NCI-H1417 treated with DMSO at 0.1 percent for 48 hours (cell line): ENCODE measurements at regions not wholly inside any gene's neighbourhood (a gene's known extent, or its start where the extent isn't known, plus 50 kb on each side); places are given as distances from the start of the nearest gene placed in this dataset.

Source experiments
- DNase-seq: peaks from one replicate; lab custom pipeline; 2025; lab: John Stamatoyannopoulos, UW

GRCh38 chr2:133768256-133768655 lies 200.0 kb upstream of the NCKAP5 start:
- no peak for DNase-seq

- DNase-seq = no peak
Measured at GRCh38 chr2:133768658-133769435, 200.6 kb upstream of the NCKAP5 start.

GRCh38 chr2:133773854-133774653 lies 205.8 kb upstream of the NCKAP5 start:
- no peak for DNase-seq

DNA sequence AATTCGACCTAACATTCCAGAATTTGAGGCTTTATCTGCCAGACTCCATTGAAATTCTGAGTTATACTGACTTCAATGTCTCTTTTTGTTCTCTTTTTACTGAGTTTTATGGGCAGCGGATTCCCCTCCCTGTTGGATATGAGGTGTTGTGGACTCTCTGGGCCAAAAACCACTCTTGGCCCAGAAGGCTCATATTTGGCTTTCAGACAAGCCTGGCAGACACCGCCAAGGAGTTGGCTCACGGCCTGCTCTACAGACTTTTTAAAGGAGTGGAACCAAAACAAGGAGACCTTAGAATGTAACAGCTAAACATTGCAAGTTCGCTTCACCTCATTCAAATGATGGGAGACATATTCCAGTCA lies 206.4 kb upstream of the NCKAP5 start:
- no peak for DNase-seq

GRCh38 chr2:133776936-133777573 lies 208.8 kb upstream of the NCKAP5 start:
- no peak for DNase-seq

DNA sequence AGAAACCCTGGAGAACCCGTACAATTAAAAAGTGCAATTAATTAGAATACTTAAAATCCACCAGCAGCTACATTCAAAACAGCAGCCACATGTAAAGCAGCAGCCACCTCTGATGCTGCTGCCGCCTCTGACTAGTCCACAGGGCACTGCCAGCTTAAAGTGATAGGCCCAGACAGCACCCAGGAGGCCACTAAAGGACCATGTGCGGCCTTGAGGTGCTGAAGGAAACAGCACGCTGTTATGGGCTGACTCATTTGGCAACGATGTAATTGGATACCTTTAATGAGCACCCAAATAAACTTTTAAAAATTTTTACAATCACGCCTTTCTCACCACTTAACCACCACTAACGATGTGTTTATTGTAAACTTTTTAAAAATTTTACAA lies 209.3 kb upstream of the NCKAP5 start:
- no peak for DNase-seq

DNA sequence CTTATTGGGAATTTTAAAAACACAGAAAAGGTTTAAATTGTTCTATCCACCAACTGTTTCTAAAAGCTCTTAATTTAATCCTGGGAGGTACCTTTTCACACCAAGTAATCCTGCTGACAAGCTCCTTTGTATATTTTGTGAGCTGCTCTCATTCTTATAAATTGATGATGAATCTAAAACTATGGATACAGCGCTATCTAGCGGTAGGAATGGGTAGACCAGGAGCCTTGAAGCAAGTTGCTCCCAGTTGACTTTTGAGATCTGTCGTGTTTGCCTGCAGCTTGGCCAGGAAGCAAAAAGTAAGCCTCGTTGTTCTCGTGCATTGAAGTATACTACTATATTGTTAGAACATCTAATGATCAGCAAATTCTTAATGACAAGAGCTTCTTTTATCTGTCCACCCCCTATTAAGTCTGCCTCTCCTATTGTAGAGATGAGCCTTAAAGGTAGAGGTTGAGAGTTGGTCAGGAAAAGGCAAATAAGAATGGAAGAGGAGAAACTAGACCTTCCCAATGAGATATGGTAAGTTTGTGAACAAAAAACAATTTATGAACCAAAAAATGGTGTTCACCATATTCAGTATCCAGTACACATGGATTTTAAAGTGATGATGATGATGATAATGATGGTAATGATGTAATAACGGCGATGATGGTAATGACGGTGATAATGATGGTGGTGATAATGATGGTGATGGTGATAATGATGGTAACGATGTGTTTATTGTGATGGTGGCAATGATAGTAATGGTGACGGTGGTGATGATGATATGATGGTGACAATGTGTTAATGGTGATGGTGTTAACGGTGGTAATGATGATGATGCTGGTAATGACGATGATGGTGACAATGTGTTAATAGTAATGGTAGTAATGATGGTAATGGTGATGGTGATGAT lies 212.1 kb upstream of the NCKAP5 start:
- no peak for DNase-seq

GRCh38 chr2:133780997-133781513 lies 212.8 kb upstream of the NCKAP5 start:
- DNase-seq = no peak

GRCh38 chr2:133787207-133787606 lies 218.9 kb upstream of the NCKAP5 start:
- no peak for DNase-seq

GRCh38 chr2:133787651-133788050 lies 219.4 kb upstream of the NCKAP5 start:
- DNase-seq = no peak

- no peak for DNase-seq
Measured at GRCh38 chr2:133788386-133788785, 220.1 kb upstream of the NCKAP5 start.

DNA sequence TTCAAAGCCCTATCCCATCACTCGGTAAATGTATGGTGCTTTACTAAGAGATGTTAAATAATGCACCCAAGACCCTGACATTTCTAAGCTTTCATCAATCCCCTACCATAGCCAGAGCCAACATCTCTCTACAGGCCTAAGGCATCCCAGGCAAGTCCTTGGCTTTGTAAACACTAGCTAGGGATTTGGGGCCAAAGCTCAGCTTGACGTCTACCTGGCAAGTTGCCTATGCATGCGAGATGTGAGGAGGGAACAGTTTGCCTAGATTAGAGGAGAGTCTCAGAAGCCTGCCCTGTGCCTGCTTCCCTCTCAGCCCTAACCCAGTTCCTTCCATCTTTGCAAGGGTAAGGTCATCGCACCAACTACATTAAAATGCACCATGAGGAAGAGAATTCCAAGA lies 221.5 kb upstream of the NCKAP5 start:
- no peak for DNase-seq

- DNase-seq = no peak
Measured at GRCh38 chr2:133790711-133791110, 222.4 kb upstream of the NCKAP5 start.

- no peak for DNase-seq
Measured at GRCh38 chr2:133791191-133791590, 222.9 kb upstream of the NCKAP5 start.

- no peak for DNase-seq
Measured at GRCh38 chr2:133792223-133792622, 224.0 kb upstream of the NCKAP5 start.

DNA sequence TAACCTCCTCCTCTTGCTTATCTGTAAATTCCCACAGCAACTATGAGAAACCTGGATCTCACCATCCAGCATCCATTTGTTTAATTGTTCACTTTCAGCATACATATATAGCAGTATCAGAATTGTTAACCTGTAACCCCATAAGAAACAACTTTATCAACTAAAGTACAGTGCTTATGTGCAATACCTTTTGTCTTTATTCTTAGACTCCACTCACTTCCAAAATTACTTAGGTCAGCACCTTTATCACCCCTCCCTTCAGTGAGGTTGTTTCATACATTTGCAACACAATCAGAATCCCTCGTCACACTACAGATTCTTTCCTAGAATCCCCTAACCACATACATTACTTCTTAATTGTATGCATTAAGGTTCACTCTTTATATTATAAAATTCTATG lies 225.9 kb upstream of the NCKAP5 start:
- no peak for DNase-seq

GRCh38 chr2:133801946-133802345 lies 233.7 kb upstream of the NCKAP5 start:
- DNase-seq = no peak

- no peak for DNase-seq
Measured at GRCh38 chr2:133802409-133803039, 234.3 kb upstream of the NCKAP5 start.

DNA sequence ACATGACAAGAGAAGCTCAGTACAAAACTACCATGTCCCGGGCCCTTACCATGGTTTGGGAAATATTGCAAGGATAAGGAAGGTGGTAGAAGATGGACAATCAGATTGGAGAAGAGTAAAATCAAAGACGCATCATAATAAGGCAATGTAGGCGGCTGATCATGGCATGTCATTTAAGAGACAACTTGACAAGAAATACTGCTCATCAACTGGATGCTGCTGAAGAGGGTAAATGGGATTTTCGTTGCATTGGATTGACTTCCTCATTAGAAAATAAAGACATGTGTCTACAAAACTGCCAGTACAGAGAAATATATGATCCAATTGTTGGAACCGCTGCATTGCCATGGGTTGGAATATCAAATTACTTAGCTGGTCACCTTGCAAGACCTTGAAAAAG lies 238.3 kb upstream of the NCKAP5 start:
- DNase-seq = no peak

- DNase-seq = no peak
Measured at GRCh38 chr2:133809485-133809884, 241.2 kb upstream of the NCKAP5 start.

DNA sequence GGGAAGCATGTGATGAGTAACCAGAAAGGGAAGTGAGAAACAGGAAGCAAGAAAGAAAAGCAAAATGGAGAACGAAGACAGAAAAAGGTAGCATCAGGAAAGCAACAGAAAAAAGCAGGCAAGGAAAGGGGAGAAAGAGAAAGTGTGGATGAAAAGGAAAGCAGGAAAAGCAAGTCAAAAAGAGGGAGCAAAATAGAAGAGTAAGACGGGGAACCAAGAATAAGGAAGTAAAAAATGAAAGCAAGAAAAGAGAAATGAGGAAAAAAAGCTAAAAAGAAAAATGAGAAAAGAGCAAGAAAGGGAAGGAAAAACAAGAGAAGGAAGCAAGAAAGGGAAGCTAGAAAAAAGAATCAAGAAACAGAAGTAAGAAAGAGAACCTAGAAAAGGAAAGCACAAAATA lies 242.3 kb upstream of the NCKAP5 start:
- no peak for DNase-seq
